Ishikawa (cell line): ENCODE measurements at regions not wholly inside any gene's neighbourhood (a gene's known extent, or its start where the extent isn't known, plus 50 kb on each side); places are given as distances from the start of the nearest gene placed in this dataset.

Experiments
- CEBPB ChIP-seq: IDR thresholded peaks from 2 replicates; pipeline ENCODE4 v1.6.1; 2012
- EGR1 ChIP-seq: IDR thresholded peaks from 2 replicates; pipeline ENCODE4 v1.6.1; 2012
- EP300 ChIP-seq: IDR thresholded peaks from 2 replicates; pipeline ENCODE4 v1.6.1; 2012; ENCODE audit warnings: borderline replicate concordance
- MAX ChIP-seq: IDR thresholded peaks from 2 replicates; pipeline ENCODE4 v1.6.1; 2012
- YY1 ChIP-seq: IDR thresholded peaks from 2 replicates; pipeline ENCODE4 v1.6.1; 2012; ENCODE audit warnings: low read depth
- TF ChIP-seq, protein P1 (sequence below): IDR thresholded peaks from 2 replicates; pipeline ENCODE4 v1.6.1; 2012

DNA sequence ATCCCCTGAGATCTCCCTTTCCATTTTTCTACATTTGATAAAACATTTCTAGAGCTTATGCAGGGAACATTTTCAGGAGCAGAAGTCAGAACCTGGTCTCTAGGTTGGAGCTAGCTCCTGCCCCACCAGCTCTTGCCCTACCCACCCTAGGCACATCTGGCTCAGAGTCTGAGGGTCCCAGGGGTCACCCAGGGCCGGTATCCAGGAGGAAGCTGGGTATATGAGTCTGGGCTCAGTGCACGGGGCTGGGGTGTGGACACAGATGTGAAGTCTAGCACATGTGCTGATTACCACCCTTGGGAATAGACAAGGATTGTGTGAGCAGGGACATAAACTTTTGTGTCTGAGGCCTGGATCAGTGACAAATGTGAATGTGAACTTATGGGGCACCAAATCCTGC, 95.4 kb downstream of the MATN1 start:
- TF ChIP-seq, protein P1, sequence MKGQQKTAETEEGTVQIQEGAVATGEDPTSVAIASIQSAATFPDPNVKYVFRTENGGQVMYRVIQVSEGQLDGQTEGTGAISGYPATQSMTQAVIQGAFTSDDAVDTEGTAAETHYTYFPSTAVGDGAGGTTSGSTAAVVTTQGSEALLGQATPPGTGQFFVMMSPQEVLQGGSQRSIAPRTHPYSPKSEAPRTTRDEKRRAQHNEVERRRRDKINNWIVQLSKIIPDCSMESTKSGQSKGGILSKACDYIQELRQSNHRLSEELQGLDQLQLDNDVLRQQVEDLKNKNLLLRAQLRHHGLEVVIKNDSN: no peak
- TF ChIP-seq MAX (no peak), YY1 (no peak), EGR1 (no peak), CEBPB (no peak), EP300 (no peak)
